ENCODE measurements at regions not wholly inside any gene's neighbourhood (a gene's known extent, or its start where the extent isn't known, plus 50 kb on each side); places are given as distances from the start of the nearest gene placed in this dataset.

DNA sequence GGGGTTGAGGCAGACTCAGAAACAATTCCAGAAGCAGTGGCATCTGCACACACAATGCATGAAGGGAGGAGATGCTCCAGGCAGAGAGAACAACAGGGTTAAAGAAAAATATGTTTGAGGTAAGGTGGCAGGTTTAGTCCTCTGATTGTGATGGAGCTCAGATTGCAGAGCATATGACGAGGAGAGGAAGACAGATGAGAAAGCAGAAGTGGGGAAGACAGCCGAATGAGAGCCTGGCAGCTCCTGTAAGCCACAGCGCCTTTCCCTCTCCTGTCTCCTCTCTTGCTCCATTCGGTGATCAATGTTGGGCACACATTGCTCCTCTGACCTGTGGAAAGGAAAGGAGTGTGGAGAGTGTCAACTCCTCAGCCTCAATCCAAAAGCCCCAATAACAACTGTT, 372.2 kb downstream of the GXYLT1 start:
- no peak for DNase-seq (ENCODE audit: insufficient read length, low spot score)
- no peak for FAIRE-seq
- no peak for TF ChIP-seq POLR2A (IDR thresholded peaks at IDR 0.05; ENCODE audit: low read depth, low read length)

DNA sequence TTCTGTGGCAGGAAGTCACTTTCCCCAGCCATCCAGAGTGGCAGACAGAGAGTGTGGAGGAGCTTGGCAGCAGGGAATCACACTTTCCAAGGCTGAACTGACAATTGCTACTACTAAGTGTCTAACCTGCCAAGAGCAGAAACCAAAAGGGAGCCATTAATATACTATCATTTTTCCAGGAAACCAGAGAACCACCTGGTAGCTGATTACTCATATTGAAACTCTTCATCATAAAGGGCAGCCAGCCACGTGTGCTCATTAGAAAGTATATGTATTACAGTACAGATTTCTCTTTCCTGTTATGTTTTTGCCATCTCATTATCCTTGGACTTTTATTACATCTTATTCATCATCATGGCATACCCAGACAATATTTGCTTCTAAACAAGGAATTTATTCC, 374.9 kb downstream of the GXYLT1 start:
- TF ChIP-seq POLR2A (IDR thresholded peaks at IDR 0.05; ENCODE audit: low read depth, low read length) = no peak
- DNase-seq (ENCODE audit: insufficient read length, low spot score) (no peak), FAIRE-seq (no peak)

- no peak for DNase-seq (ENCODE audit: insufficient read length, low spot score)
- TF ChIP-seq POLR2A (IDR thresholded peaks at IDR 0.05; ENCODE audit: low read depth, low read length) = no peak
Measured at GRCh38 chr12:41768456-41768855, 376.2 kb downstream of the GXYLT1 start.

GRCh38 chr12:41762691-41763090, 382.0 kb downstream of the GXYLT1 start:
- TF ChIP-seq POLR2A (IDR thresholded peaks at IDR 0.05; ENCODE audit: low read depth, low read length) = no peak

More at GRCh38 chr12:41768456-41768855, 376.2 kb downstream of the GXYLT1 start:
- no peak for FAIRE-seq

GRCh38 chr12:41745593-41745992, 399.1 kb downstream of the GXYLT1 start:
- no peak for TF ChIP-seq POLR2A (IDR thresholded peaks at IDR 0.05; ENCODE audit: low read depth, low read length)
- DNase-seq (ENCODE audit: insufficient read length, low spot score) (no peak), FAIRE-seq (no peak)

More at GRCh38 chr12:41762691-41763090, 382.0 kb downstream of the GXYLT1 start:
- FAIRE-seq = no peak
- DNase-seq (ENCODE audit: insufficient read length, low spot score) = no peak

DNA sequence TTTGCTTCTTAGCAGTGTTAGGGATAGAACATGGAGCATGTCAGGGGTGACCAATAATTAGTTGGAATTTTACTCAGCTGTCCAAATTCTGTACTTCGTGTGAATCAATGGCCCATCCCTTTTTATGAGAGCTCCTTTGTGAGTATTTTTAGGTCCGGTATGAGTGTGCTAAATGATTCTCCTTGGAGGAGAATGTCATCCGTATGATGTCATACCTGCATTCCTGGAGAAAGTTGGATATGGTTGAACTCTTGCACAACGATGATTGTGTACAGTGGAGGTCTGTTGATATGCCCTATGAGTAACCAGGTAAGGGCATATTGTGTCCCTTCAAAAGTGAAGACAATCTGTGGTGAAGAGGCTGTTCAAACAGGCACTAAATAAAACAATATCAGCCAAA, 400.8 kb downstream of the GXYLT1 start:
- FAIRE-seq (no peak), DNase-seq (ENCODE audit: insufficient read length, low spot score) (no peak)
- no peak for TF ChIP-seq POLR2A (IDR thresholded peaks at IDR 0.05; ENCODE audit: low read depth, low read length)

DNA sequence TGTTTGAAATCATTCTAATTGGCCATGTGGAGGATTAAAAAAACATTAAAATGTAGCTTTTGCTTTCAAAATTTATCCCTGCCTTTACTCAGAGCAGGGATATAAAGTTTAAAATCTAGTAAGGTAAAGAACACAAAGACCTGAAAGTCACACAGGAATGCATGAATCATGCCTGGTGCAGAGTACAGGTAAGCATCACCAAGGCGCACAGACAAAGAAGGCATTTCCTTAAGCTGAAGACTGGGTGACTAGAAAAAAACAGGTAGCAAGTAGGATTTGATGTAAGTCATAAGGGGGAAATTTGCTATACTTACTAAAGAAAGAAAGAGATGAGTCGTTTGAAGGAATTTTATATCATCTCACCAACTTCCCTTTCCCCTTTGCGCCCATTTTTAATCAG, 405.6 kb downstream of the GXYLT1 start:
- DNase-seq (ENCODE audit: insufficient read length, low spot score) (no peak), FAIRE-seq (no peak)
- TF ChIP-seq POLR2A (IDR thresholded peaks at IDR 0.05; ENCODE audit: low read depth, low read length) = no peak

- no peak for TF ChIP-seq POLR2A (IDR thresholded peaks at IDR 0.05; ENCODE audit: low read depth, low read length)
- FAIRE-seq (no peak), DNase-seq (ENCODE audit: insufficient read length, low spot score) (no peak)
Measured at GRCh38 chr12:41737423-41737822, 407.3 kb downstream of the GXYLT1 start.

DNA sequence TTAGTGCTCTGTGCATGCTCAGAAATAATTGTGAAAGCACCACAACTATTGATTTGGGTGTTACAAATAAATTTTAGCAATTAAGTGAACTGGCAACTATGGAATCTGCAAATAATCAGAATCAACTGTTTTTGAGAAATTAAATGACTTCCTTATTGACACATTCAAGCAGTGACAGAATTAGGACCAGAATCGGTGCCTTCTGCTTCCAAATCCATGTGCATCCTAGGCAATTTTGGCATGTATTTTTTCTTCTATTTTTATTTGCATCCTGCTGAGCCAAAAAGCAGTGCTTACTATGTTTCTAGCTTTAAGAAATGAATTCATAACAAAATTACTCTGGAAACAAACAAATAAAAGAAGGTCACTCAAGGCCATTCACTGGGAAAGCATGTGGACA, 408.2 kb downstream of the GXYLT1 start:
- no peak for TF ChIP-seq POLR2A (IDR thresholded peaks at IDR 0.05; ENCODE audit: low read depth, low read length)
- DNase-seq (ENCODE audit: insufficient read length, low spot score) = no peak
- FAIRE-seq = no peak

- DNase-seq (ENCODE audit: insufficient read length, low spot score) = no peak
- no peak for TF ChIP-seq POLR2A (IDR thresholded peaks at IDR 0.05; ENCODE audit: low read depth, low read length)
- no peak for FAIRE-seq
Measured at GRCh38 chr12:41731691-41732090, 413.0 kb downstream of the GXYLT1 start.

DNA sequence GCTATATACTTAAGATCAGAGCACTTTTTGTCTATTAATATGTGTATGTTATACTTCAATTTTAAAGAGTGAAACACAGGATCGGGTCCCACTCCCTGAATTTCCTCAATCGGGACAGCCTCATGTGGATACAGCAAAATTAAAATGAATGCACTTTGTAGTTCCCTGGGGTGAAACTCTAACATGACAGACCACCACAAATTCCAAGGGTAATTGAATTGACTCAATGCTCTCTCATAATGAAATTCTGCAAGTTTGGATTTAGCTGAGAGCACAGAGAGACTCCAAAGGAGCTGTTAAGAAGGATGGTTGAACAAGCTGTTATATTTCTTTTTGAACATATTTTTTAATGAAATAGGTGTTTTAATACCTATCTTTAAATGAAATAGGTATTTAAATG, 413.6 kb downstream of the GXYLT1 start:
- FAIRE-seq = no peak
- DNase-seq (ENCODE audit: insufficient read length, low spot score) = no peak
- no peak for TF ChIP-seq POLR2A (IDR thresholded peaks at IDR 0.05; ENCODE audit: low read depth, low read length)

GRCh38 chr12:41724216-41724615, 420.5 kb downstream of the GXYLT1 start:
- no peak for TF ChIP-seq POLR2A (IDR thresholded peaks at IDR 0.05; ENCODE audit: low read depth, low read length)
- no peak for DNase-seq (ENCODE audit: insufficient read length, low spot score)
- no peak for FAIRE-seq

GRCh38 chr12:41719214-41719613, 425.5 kb downstream of the GXYLT1 start:
- no peak for TF ChIP-seq POLR2A (IDR thresholded peaks at IDR 0.05; ENCODE audit: low read depth, low read length)
- DNase-seq (ENCODE audit: insufficient read length, low spot score) (no peak), FAIRE-seq (no peak)

DNA sequence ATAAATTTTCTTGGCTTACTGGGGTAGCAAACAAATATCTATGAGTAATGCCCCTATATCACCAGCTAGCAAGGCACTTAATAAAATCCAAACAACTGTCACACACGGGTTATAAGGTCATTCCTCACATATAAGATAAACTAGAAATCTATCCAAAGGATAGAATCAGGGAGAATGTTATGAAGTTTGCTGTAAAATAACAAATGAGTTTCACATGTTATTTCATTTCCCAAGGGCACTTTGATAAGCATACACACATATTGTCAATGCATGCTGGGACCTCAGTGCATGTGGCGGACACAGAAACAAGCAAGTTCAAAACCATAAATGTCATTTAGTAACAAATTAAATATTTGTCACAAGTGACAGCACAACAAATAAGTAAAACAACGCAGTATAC, 429.4 kb downstream of the GXYLT1 start:
- TF ChIP-seq POLR2A (IDR thresholded peaks at IDR 0.05; ENCODE audit: low read depth, low read length) = no peak
- no peak for FAIRE-seq
- DNase-seq (ENCODE audit: insufficient read length, low spot score) = no peak

DNA sequence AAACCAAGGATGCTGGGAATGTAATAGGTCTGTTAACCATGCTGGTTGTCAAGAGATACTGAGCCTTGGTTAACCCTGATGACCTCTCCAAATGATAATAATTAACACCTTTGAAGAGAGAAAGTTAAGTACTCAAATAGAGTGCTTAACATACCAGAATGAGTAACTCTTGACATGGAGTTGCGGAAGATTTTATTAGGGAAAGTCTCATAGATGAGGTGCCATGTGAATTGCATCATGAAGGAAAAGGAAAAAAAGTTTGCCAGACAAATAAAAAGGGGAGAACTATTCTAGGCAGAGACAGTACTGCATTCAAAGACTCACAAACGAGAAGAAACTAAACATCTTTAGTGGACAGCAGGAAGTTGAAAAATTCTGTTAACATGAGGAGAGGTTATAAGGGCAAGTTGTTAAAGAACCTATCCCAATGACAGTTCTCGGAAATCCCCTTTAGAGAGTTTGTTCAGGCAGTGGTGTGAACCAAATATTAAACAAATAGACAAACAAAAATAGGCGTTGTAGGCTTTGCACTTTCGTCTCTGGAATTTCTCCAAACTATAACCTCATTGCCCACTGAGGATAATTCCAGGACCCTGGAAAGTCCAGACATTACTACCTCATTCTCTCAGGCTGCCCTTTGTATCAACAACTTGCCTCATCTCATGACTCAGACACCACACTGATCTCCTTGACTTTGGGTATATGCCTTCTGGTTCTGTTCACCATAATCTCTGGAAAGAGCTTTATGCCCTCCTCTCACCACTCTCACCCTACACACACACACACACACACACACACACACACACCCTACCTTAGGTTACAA, 435.0 kb downstream of the GXYLT1 start:
- DNase-seq (ENCODE audit: insufficient read length, low spot score) (no peak), FAIRE-seq (no peak)
- no peak for TF ChIP-seq POLR2A (IDR thresholded peaks at IDR 0.05; ENCODE audit: low read depth, low read length)
